ENCODE measurements at regions not wholly inside any gene's neighbourhood (a gene's known extent, or its start where the extent isn't known, plus 50 kb on each side); places are given as distances from the start of the nearest gene placed in this dataset.

- Histone ChIP-seq H3K4me1 (ENCODE audit: control insufficient read depth in 1 of 2, insufficient read depth in 2 of 2, low read length in 2 of 2) (no peaks in the 10 kb centered on the region), H3K27me3 (ENCODE audit: insufficient read depth, low read length) (peaks cover 33% of the 10 kb centered on the region), H3K79me2 (ENCODE audit: insufficient read depth, low read length) (no peaks in the 10 kb centered on the region), H4K20me1 (ENCODE audit: insufficient read depth) (no peaks in the 10 kb centered on the region), H3K4me3 (replicated peaks in 1 of 2; ENCODE audit: low read depth in 1 of 2, low read length in 2 of 2) (no peak overlapping the region), H3K27ac (ENCODE audit: low read depth, low read length) (no peak overlapping the region), H2AFZ (ENCODE audit: low read depth, low read length, poor library complexity, severe bottlenecking) (no peak overlapping the region), H3K9me3 (ENCODE audit: control insufficient read depth in 1 of 2, insufficient read depth in 1 of 2, low read depth in 1 of 2, low read length in 2 of 2) (no peaks in the 10 kb centered on the region), H3K9ac (ENCODE audit: low read length) (no peak overlapping the region), H3K4me2 (ENCODE audit: low read length) (no peak overlapping the region), H3K36me3 (ENCODE audit: control insufficient read depth in 1 of 2, insufficient read depth in 2 of 2, low read length in 2 of 2) (no peaks in the 10 kb centered on the region), H3K9me2 (ENCODE audit: insufficient read depth) (no peaks in the 10 kb centered on the region)
- ChIA-PET CTCF (no interaction called here), POLR2A (no interaction called here), RAD21 (ENCODE audit: low non-redundant PET in 1 of 2, low total read pairs in 2 of 2, uncharacterized antibody in 2 of 2, unreplicated experiment in 2 of 2) (no interaction called here)
- ATAC-seq: no peak
- no TSS peak for BruUV-seq (replicated peaks)
- TF ChIP-seq ZFX (IDR thresholded peaks at IDR 0.05): no peak
- no peak for TF ChIP-seq SRF (IDR thresholded peaks at IDR 0.05; ENCODE audit: low read depth)
- TF ChIP-seq RAD21 (IDR thresholded peaks at IDR 0.05; ENCODE audit: low read depth): no peak
- no peak for TF ChIP-seq ATF3 (IDR thresholded peaks at IDR 0.05)
- no peak for TF ChIP-seq FOSL1 (IDR thresholded peaks at IDR 0.05; ENCODE audit: low read depth)
- TF ChIP-seq ELF1 (IDR thresholded peaks at IDR 0.05; ENCODE audit: borderline replicate concordance, low read depth): no peak
- TF ChIP-seq CTCF (IDR thresholded peaks at IDR 0.05 in 2 of 3, conservative IDR thresholded peaks at IDR 0.05 in 1 of 3; ENCODE audit: borderline replicate concordance in 1 of 3, insufficient read depth in 1 of 3, low read depth in 2 of 3, low read length in 2 of 3): no peak
- no peak for TF ChIP-seq TCF7L2 (IDR thresholded peaks at IDR 0.05; ENCODE audit: borderline replicate concordance, extremely low read depth, insufficient read depth, insufficient read length)
- no peak for TF ChIP-seq YY1 (IDR thresholded peaks at IDR 0.05; ENCODE audit: extremely low read depth, insufficient replicate concordance, low read depth, low read length)
- TF ChIP-seq EGR1 (IDR thresholded peaks at IDR 0.05; ENCODE audit: low read depth): no peak
- TF ChIP-seq CBX3 (IDR thresholded peaks at IDR 0.05; ENCODE audit: low read depth): no peak
- no peak for TF ChIP-seq EZH2 (IDR thresholded peaks at IDR 0.05)
- TF ChIP-seq SP1 (IDR thresholded peaks at IDR 0.05; ENCODE audit: low read depth): no peak
- no peak for TF ChIP-seq REST (IDR thresholded peaks at IDR 0.05; ENCODE audit: low read depth)
- no peak for TF ChIP-seq POLR2A (IDR thresholded peaks at IDR 0.05; ENCODE audit: borderline replicate concordance, extremely low read depth, insufficient read depth, insufficient read length)
- no peak for DNase-seq (ENCODE audit: low read depth, low spot score)
- intact Hi-C loops (cut with micrococcal nuclease): no loop called here
These were observed 360.4 kb downstream of the CXCL12 start for GRCh38 chr10:44024356-44025116.

Measured in HCT116 (cell line).